KMS-11 (cell line): ENCODE measurements at regions not wholly inside any gene's neighbourhood (a gene's known extent, or its start where the extent isn't known, plus 50 kb on each side); places are given as distances from the start of the nearest gene placed in this dataset.

Source experiments
- H2AFZ ChIP-seq: fragments of 200-600 bp; sonication (generic); 2 replicates; pipeline ENCODE4 v1.6.1; 2016; ENCODE audit warnings: antibody characterized with exemption, mixed run types, low read depth
- H3K27ac ChIP-seq: fragments of 200-600 bp; sonication (generic); 2 replicates; pipeline ENCODE4 v1.6.1; 2016; ENCODE audit warnings: mild to moderate bottlenecking, mixed run types
- H3K27me3 ChIP-seq: fragments of 200-600 bp; sonication (generic); 2 replicates; pipeline ENCODE4 v1.6.1; 2017; ENCODE audit warnings: mild to moderate bottlenecking, low read depth, mixed run types, moderate library complexity; ENCODE audit not compliant: insufficient read depth
- H3K36me3 ChIP-seq: fragments of 200-600 bp; sonication (generic); 2 replicates; pipeline ENCODE4 v1.6.1; 2017; ENCODE audit warnings: mild to moderate bottlenecking, mixed run types; ENCODE audit not compliant: insufficient read depth
- H3K4me1 ChIP-seq: fragments of 200-600 bp; sonication (generic); 2 replicates; pipeline ENCODE4 v1.6.1; 2016; ENCODE audit warnings: mild to moderate bottlenecking, low read depth, mixed run types; ENCODE audit not compliant: poor library complexity, severe bottlenecking
- H3K4me2 ChIP-seq: fragments of 200-600 bp; sonication (generic); 2 replicates; pipeline ENCODE4 v1.7.0; 2016; ENCODE audit warnings: mild to moderate bottlenecking, mixed run types
- H3K4me3 ChIP-seq: fragments of 200-600 bp; sonication (generic); IDR thresholded peaks from 2 replicates; pipeline ENCODE4 v1.6.1; 2017; ENCODE audit warnings: low read depth, low read length, mixed read lengths; ENCODE audit not compliant: insufficient read depth
- H3K79me2 ChIP-seq: fragments of 200-600 bp; sonication (generic); 2 replicates; pipeline ENCODE4 v1.6.1; 2016; ENCODE audit warnings: low read depth, mixed run types; ENCODE audit not compliant: insufficient read depth
- H3K9ac ChIP-seq: fragments of 200-600 bp; sonication (generic); 2 replicates; pipeline ENCODE4 v1.6.1; 2016; ENCODE audit warnings: mild to moderate bottlenecking, mixed run types
- H4K20me1 ChIP-seq: fragments of 200-600 bp; sonication (generic); 2 replicates; pipeline ENCODE4 v1.6.1; 2016; ENCODE audit warnings: mild to moderate bottlenecking, mixed run types; ENCODE audit not compliant: insufficient read depth
- CTCF ChIP-seq: fragments of 200-600 bp; sonication (generic); conservative IDR thresholded peaks from 2 replicates; pipeline ENCODE4 v1.6.1; 2017; ENCODE audit warnings: low read depth, mild to moderate bottlenecking, antibody characterized with exemption, low read length, moderate library complexity, mixed read lengths

DNA sequence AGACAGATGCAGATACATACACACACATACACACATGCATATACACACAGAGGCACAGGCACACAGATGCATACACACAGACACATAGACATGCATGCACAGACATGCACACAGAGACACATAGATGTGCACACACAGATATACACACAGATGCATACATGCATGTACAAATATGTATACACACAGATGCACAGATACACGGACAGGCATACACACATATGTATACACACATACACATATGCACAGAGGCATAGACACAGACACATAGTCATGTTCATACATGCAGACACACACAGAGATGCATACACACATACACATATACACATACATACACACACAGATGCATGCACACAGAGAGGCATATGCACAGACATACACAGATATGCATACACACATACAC is 437.3 kb upstream of the SMIM21 start:
- Histone ChIP-seq H2AFZ (no peak overlapping the region), H3K27ac (no peak overlapping the region), H3K79me2 (no peaks in the 10 kb centered on the region), H4K20me1 (no peaks in the 10 kb centered on the region), H3K27me3 (no peaks in the 10 kb centered on the region), H3K4me1 (no peaks in the 10 kb centered on the region), H3K9ac (no peak overlapping the region), H3K36me3 (no peaks in the 10 kb centered on the region), H3K4me3 (no peak overlapping the region), H3K4me2 (no peak overlapping the region)
- no peak for TF ChIP-seq CTCF

DNA sequence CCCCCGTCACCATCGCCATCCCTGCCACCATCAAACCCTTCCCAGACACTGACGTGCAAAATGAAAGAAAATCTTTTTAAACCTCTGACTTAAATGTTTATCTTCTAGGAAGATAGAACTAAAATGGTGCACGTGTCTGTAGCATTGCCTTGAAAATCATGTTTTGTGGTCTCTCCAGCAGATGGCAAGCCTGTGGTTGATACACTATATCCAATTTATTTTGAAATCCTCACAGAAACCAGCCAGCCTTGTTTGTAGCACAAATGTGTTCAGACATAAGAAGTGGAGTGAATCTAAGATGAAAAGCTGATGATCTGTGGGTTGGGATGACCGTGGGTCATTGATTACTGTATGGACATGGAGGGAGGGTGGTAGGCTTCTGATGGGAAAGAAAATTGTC is 436.2 kb upstream of the SMIM21 start:
- no peak for TF ChIP-seq CTCF
- Histone ChIP-seq H3K4me1 (no peaks in the 10 kb centered on the region), H3K79me2 (no peaks in the 10 kb centered on the region), H4K20me1 (no peaks in the 10 kb centered on the region), H3K27me3 (no peaks in the 10 kb centered on the region), H2AFZ (no peak overlapping the region), H3K27ac (no peak overlapping the region), H3K4me3 (no peak overlapping the region), H3K36me3 (no peaks in the 10 kb centered on the region), H3K9ac (no peak overlapping the region), H3K4me2 (no peak overlapping the region)

DNA sequence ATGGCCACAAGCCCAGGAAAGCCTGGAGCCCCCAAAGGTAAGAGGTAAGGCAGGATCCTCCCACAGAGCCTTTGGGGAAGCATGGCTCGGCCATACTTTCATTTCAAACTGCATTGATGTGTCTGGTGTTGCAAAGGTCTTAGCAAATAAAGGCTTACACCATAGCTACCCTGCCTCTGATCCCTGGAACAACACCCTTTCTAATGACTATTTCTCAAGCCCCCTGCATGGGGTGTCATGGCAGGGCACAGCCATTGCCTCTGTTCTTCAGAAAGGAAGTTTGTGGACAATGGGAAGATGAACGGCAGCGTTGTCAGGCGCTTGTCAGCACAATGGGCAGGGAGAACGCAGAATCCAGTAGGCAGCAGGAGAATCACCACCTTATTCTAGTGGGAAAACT is 435.0 kb upstream of the SMIM21 start:
- Histone ChIP-seq H3K36me3 (no peaks in the 10 kb centered on the region), H3K27me3 (no peaks in the 10 kb centered on the region)

GRCh38 chr18:75860166-75860565 is 432.7 kb upstream of the SMIM21 start:
- Histone ChIP-seq H4K20me1 (no peaks in the 10 kb centered on the region), H3K4me3 (no peak overlapping the region), H2AFZ (no peak overlapping the region), H3K4me2 (no peak overlapping the region), H3K27me3 (no peaks in the 10 kb centered on the region), H3K27ac (no peak overlapping the region), H3K79me2 (no peaks in the 10 kb centered on the region), H3K36me3 (no peaks in the 10 kb centered on the region), H3K9ac (no peak overlapping the region), H3K4me1 (no peaks in the 10 kb centered on the region)
- no peak for TF ChIP-seq CTCF

More for the DNA sequence above, 435.0 kb upstream of the SMIM21 start:
- H3K9ac ChIP-seq, result no peak overlapping the region
- no peaks in the 10 kb centered on the region for H3K4me1 ChIP-seq
- H3K4me3 ChIP-seq, result no peak overlapping the region
- TF ChIP-seq CTCF, result no peak
- H3K27ac ChIP-seq, result no peak overlapping the region
- no peak overlapping the region for H3K4me2 ChIP-seq
- no peaks in the 10 kb centered on the region for H3K79me2 ChIP-seq
- no peak overlapping the region for H2AFZ ChIP-seq
- no peaks in the 10 kb centered on the region for H4K20me1 ChIP-seq

DNA sequence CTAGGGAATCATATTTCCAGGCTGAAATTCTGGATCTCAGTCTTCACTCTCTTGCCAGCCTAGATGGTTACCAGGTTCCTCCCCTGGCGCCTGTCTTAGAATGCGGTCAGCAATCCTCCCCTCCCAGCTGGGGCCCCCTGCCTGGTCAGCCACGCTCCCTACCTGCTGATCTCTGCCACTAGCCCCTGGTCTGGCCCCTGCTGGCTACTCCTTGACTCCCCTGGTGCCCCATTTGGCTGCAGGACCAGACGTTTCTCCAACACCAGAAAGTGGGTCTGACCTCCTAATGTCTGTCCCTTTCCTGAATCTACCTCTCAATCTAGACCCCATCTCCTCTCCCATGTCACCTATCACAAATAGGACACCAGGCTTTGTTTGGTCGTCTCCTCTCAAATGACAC is 432.0 kb upstream of the SMIM21 start:
- Histone ChIP-seq H3K36me3 (no peaks in the 10 kb centered on the region), H3K79me2 (no peaks in the 10 kb centered on the region), H3K4me1 (no peaks in the 10 kb centered on the region), H3K4me3 (no peak overlapping the region), H4K20me1 (no peaks in the 10 kb centered on the region), H3K4me2 (no peak overlapping the region), H3K27ac (no peak overlapping the region), H3K27me3 (no peaks in the 10 kb centered on the region), H3K9ac (no peak overlapping the region), H2AFZ (no peak overlapping the region)
- TF ChIP-seq CTCF, result no peak
